CD1c-positive myeloid dendritic cell (primary cell): ENCODE measurements at regions not wholly inside any gene's neighbourhood (a gene's known extent, or its start where the extent isn't known, plus 50 kb on each side); places are given as distances from the start of the nearest gene placed in this dataset.
A peak's percentile ranks its signal among the peaks of the same experiment; 100 is the strongest.

Experiments
- DNase-seq: peaks from one replicate; pipeline ENCODE4 v3.0.0-alpha.2; 2016; ENCODE audit errors: extremely low spot score

GRCh38 chr3:11089931-11090330 lies 64.4 kb upstream of the HRH1 start:
- DNase-seq = no peak

GRCh38 chr3:11090551-11090950 lies 63.7 kb upstream of the HRH1 start:
- no peak for DNase-seq

- DNase-seq = no peak
These were observed 63.2 kb upstream of the HRH1 start for GRCh38 chr3:11091088-11091590.

DNA sequence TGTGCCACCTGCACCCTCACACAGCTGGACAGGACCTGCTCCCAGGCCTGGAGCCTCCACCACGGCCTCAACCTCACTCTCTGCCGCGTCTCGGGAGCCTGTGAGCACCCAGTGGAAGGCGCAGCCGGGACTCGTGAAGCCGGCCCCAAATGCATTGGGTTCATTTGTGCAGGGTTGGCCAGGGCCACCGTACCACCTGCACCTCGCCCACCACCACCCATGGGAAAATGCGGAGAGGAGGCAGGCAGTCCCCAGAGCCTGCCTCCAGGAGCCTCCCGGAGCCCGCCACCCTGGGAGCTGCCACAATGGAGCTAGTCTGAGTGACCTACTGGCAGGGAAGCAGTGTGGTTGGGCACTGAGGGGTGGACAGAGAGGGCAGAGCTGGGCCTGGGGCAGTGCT lies 62.5 kb upstream of the HRH1 start:
- DNase-seq = no peak

- no peak for DNase-seq
These were observed 60.4 kb upstream of the HRH1 start for GRCh38 chr3:11093823-11094340.

- DNase-seq = no peak
These were observed 58.4 kb upstream of the HRH1 start for GRCh38 chr3:11095932-11096265.

DNA sequence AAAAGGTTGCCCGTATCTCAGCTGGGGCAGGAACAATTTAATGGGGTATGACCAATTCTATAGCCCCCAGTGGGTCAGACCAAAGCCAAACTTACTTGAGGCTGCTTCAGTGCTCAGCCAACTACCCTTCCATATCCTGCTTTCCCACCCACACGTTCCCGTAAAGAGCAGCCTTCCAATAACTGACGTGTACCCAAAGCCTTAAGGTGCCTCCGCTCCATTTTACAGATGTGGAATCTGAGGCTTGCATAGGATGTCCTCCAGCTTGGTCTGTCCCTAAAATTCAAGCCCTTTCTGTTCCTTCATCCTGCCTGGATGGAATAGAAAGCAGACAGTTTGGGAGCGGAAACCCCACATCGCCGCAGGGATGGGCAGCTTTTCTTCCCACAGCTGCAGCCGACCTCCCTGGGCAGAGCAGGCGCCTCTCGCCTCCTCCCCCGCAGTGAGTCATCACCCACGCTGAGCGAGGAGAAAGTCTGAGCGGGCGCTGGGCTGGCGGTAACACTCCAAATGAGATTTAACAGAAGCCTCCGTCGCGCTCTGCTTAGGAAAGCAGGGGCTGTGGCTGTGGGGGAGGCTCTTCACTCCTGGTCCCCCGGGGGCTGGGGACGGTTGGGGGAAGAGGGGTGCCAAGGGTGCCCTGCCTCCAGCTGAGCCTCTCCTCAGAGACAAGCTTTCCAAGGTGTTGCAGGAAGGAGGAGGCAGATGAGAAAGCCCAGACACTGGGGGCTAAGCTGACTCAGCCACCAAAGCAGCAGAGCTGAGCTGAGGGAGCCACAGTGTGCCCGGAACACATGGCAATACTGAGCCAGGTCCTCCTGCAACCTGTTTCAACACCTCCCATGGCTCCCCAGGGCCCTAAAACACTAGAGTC lies 57.8 kb upstream of the HRH1 start:
- DNase-seq = peak; percentile 90

DNA sequence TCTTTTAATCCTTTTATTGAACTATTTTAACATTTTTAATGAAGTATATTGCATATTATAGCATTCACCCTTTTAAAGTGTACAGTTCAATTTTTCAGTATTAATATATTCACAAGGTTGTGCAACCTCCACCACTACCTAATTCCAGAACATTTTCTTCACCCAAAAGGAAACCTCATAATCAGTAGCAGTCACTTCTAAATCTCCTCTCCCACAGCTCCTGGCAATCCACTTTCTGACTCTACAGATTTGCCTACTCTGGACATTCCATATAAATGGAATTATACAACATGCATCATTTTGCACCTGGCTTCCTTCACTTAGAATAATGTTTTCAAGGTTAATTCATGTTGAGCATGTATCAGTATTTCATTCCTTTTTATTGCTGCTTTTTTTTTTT lies 55.0 kb upstream of the HRH1 start:
- no peak for DNase-seq
